Hepatocyte (in vitro differentiated cells): ENCODE measurements at regions not wholly inside any gene's neighbourhood (a gene's known extent, or its start where the extent isn't known, plus 50 kb on each side); places are given as distances from the start of the nearest gene placed in this dataset.

Source experiments
- CTCF ChIP-seq: fragments of 200-600 bp; sonication (generic); IDR thresholded peaks from 2 replicates; pipeline ENCODE4 v1.5.1; 2016; ENCODE audit warnings: antibody characterized with exemption, mild to moderate bottlenecking; ENCODE audit not compliant: poor library complexity
- EZH2 ChIP-seq: fragments of 200-600 bp; sonication (generic); IDR thresholded peaks from 2 replicates; pipeline ENCODE4 v1.6.1; 2016; ENCODE audit warnings: antibody characterized with exemption, mild to moderate bottlenecking, borderline replicate concordance

DNA sequence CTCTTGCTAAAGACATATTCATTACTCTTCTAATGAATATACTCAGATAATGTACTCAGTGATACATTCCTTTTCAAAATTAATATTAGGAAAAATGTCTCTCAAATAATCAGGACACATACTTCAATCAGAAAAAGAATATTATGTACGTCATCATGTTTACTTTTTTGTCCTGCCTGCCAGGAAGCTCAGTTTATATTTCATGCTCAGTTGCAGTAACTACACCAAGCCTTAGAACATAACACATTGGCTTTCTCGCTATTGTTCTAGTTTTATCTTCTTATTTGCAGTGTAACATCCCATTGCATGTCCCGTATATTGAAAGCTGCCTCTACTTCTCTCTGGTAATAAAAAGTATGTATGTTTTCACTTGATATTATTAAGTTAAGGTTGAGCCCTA is 181.5 kb upstream of the LPP start:
- no peak for TF ChIP-seq CTCF
- no peak for TF ChIP-seq EZH2
